NOMO-1 (cell line): ENCODE measurements at regions not wholly inside any gene's neighbourhood (a gene's known extent, or its start where the extent isn't known, plus 50 kb on each side); places are given as distances from the start of the nearest gene placed in this dataset.

Experiments
- DNase-seq, 2 experiments: peaks; one replicate each; lab custom pipeline; 2025; ENCODE audit not compliant: unreplicated experiment in 2 of 2; lab: John Stamatoyannopoulos, UW

DNA sequence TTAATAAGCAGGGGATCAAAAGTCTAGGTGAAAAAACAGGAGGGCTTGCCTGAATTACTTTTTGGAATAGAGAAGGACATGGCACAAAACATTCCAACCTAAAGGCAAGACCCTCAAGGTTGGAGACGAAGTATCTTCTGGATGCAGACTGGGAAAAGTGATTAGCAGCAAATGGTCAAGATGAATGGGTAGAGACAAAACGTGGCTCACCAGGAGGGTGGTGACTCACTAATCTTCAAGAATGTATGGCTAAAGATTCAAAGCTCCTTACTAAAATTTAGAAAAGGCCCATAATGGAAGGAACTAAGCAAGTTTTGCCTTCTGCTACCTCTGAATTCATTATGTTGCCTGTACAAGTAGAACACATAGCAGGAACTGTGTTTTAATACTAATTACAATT is 469.5 kb upstream of the RBFOX1 start:
- DNase-seq = no peak

DNA sequence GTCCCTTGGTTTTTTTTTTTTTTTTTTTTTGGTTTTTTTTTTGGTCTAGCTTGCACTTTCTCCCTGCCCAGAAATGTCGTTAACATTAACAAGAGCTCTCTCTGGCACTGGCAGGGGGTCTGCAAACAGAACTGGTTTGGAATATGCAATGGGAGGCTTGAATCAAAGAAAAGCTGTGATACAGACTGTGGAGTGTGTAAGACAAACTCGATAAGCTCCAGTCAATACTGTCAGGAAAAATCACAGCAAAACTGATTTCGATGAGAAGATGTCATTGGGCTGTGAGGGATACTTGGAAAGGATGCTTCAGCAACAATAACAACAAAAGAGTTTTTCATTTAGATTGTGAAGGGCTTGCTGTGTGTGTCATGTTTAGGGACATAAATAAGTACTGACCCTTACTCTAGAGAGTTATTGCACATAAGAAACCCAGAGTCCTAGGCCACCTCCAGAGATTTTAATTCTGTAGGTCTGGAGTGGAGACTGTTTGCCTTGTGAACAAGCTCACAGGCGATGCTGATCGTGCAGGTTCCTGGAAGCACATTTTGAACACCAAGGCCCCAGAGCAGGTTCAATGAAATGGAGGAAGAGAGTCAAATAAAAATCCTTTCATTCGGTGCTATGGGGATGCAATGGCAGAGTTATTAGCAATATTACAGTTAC is 470.7 kb upstream of the RBFOX1 start:
- DNase-seq = no peak

DNA sequence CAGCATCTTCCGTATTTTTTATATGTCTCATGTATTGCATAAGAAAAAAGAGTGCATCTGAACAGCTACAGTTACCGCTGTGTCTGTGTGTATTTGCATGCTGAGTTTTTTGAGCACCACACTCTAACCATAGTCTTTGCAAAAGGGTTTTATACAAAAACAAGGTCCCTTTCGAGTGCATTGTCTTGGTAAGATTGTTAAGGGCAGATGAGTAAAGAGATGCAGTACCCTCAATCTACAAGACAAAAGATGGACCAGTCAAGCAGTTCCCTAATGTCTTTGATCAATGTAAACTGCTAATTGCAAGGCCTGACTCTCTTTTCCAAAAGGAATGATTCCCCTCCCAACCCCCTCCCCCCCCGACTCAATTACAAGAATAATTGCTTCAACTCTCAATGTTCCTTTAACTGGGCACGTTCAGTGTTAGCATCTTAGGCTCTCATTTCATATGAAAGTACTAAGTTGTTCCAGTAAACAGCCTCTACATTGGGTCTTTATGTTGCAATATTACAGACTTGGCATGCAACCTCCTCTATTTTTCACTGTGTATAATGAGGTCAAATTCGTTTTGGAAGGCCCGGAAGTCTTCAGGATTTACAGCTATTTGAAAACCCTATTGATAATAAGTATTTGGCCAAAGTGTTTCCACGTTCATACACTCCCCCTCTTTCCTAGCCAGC is 471.4 kb upstream of the RBFOX1 start:
- DNase-seq = no peak

DNA sequence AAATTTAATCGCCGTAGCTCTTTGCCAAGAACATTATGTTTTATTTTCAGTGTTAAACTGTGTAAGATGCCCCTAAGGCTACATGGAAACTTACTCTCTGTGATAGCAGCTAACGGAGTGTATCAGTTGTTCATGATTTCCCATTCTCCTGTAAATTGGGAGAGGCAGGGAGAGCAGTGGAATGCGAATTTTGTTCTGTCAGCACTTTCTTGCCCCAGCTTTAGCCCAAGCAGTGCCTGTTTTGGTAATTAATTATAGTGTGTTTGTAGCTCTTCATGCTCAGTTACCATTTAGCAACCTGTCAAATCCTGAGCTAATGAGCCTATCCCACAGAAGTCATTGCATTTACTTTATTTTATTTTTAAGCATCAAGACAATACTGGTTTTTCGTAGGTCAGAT is 475.1 kb upstream of the RBFOX1 start:
- DNase-seq = no peak

DNA sequence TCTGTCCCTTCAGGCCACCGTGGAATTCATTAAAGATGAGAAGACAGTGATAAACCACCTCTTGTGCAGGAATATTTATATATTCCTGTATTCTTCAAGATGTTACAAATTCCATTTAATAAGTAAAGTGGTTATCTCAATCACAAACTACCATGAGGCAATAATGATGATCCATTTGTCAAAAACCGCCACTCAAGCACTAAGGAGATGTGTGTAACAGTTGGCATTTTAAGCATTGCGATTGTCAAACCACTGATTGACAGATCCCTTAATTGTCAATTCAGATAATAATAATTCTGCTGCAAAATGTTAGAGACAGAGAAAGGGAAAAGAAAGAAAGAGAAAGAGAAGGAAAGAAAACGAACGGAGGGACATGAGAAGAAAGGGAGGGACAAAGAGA is 476.1 kb upstream of the RBFOX1 start:
- no peak for DNase-seq

DNA sequence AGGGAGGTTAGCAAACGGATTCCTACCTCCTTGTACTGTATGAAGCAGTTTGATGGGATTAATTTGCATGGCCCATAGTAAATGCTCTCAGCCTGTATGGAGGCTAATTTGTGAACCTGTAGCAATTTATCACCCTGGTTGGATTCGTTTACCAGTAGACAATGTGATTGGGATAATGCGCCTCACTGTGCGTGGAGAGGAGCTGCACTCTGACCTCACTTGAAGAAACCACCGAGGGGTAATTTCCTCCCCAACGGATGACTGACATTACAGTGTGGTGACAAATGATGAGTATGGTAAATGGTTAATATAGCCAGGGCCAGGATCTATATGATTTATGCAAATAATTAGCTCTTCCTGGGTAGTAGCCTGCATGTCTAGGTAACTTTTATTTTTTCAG is 479.1 kb upstream of the RBFOX1 start:
- no peak for DNase-seq

DNA sequence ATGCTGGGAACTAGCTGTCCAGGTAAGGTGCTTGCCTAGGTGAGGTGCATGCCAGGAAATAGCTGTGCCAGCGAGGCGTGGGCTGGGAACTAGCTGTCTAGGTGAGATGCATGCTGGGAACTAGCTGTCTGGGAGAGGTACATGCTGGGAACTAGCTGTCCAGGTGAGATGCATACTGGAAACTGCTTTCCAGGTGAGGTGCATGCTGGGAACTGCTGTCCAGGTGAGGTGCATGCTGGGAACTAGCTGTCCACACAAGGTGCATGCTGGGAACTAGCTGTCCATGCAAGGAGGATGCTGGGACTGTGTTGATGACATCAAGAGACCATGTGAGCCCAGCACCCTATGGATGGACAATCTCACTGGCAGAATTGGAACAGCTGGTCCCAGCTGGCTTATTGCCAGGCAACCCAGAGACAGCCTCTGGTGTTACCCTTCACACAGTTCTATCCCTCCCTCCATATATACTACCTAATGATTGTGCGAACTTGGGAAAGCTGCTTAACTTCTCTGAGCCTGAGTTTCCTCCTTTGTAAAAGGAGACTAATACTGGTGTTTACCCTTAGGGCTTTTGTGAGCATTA is 479.9 kb upstream of the RBFOX1 start:
- DNase-seq = no peak

DNA sequence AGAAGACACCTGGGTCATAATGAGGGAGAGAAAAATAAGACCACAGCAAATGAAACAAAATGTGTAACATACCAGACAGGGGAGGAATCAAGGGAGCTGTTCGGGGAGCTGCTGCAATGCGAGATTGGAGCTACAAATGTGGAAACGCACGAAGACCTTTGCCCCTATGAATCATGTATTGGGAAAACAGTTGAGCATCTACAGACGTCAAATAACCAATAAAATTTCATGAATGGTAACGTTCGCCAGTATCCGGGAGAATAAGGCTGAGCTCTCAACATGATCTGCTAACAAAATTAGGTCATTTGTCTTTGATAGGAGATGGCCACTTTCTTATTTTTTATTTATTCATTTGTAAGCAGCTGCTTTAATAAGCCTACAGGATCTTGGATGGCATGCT is 486.2 kb upstream of the RBFOX1 start:
- no peak for DNase-seq

DNA sequence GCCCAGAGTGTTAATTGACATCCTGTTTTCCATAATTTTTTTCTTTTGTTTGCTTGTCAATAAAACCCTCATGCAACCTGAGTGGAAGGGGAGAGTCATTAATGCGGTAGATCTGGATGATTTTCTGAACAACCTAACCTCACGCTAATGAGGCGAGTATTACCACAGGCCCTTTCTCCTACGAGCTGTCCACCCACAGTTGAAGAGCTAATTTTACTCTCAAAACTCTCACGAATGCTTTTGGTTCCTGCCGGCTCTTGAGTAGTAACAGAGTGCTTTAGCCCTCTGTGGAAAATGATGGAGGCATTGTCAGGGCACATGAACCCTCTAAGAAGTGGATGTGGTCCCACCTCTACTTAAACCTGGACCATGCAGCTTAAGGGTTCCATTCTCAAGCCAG is 491.3 kb upstream of the RBFOX1 start:
- DNase-seq = no peak

DNA sequence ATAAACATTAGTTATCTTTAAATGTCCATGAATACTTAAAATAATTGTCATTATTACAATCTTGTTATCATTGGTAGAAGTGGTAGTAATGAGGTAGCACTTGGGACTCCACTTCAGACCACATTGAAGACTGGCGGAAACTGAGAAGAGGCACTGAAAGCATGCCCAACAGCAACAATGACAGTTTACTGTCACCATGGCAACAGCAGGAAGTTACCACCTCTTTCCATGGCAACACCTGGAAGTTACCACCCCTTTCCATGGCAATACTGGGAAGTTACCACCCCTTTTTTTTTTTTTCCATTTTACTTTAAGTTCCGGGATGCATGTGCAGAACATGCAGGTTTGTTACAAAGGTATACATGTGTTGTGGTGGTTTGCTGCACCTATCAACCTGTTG is 494.9 kb upstream of the RBFOX1 start:
- no peak for DNase-seq

DNA sequence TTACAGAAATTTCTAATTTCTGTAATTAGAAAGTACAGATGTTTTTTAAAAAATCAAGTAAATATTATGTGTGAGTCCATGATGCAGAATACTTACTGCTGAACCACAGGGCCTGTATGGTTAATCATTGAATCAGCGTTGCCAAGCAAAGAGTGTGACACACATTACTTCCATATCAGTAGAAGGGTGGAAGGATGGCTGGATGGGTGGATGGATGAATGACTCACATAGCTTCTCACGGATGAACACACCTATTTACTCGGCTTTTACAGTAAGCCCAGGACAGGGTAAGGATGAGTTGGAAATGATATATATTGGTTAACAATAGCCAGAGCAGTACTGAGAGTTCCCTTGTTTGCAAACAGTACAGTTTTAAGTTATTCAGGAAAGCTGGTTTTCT is 495.9 kb upstream of the RBFOX1 start:
- no peak for DNase-seq

DNA sequence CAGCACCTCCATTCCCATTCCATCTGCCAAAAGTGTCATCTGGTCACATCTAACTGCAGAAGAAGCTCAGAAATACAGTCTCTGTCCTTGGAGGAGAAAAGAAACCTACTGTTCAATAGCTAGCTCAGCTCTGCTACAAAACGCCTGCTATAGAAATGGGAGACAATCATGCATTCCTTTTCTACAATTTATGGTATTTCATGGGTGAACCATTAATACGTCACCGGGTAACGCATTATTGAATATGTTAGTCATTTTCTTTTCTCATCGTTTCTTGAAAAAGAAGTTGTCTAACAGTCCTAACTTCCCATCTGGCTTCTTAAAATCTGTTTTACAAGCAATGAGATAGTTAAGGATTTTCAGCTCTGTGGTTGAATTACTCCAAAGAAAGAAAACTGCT is 496.7 kb upstream of the RBFOX1 start:
- no peak for DNase-seq

DNA sequence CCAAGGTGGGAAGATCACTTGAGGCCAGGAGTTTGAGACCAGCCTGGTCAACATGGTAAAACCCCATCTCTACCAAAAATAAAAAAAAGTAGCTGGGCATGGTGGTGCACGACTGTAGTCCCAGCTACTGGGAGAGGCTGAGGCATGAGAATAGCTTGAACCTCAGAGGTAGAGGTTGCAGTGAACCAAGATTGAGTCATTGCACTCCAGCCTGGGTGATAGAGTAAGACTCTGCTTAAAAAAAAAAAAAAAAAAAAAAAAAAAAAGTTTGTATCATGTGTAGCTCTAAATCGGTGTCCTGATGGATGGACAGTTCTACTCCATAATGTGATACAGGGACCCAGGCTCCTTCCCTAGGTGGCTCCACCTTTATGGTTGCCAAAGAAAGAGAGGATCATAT is 497.1 kb upstream of the RBFOX1 start:
- no peak for DNase-seq

DNA sequence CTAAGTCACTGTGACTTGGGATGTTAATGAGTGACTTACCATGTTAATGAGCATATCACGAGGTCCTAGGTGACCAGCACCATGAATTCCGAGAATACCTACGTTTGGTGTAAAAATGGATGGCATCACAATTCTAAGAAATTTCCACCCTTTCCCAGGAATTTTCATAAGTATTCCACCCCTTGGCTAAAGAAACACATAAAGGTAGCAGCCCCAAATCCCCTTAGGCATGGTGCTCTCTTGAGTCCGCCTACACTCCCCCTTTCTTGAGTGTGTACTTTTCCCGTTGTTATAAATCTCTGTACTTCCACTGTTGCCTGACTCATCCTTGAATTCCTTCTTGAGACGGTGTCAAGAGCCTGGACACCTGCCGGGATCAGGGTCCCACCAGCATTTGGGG is 504.0 kb upstream of the RBFOX1 start:
- DNase-seq = no peak

DNA sequence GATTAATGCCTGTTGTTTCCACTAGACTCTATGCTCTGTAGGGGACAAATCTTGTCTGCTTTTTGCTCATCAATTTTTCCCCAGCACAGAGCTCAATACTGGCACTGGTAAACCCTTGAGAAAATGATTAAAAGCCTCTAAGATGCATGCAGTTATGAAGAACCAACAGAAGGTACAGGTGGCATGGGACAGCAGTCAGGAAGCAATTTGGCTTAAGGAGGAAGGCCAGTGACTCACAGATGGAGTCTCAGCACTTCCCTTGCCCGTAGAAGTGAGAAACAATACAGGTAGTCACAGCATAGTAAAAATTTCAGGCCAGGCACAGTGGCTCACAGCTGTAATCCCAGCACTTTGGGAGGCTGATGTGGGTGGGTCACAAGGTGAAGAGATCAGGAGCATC is 504.7 kb upstream of the RBFOX1 start:
- no peak for DNase-seq

DNA sequence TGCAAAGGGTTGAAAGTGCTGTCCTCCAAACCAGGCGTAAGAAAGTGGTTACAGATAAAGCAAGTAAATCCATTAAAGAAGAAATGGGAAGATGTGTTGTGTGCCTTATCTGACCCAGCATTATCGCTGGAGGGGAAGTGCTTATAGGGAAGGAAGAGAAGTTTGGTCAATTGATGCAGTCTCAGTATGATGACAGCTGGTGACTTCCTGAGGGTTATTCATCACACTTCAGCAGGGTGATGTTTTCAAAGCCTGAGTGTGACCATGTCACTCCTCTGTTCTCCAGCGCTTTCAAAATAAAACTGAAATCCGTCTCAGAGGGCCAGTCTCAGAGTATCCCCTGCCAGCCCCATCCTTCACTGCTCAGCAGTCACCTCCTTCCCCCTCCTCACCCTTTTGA is 505.4 kb upstream of the RBFOX1 start:
- DNase-seq = no peak

DNA sequence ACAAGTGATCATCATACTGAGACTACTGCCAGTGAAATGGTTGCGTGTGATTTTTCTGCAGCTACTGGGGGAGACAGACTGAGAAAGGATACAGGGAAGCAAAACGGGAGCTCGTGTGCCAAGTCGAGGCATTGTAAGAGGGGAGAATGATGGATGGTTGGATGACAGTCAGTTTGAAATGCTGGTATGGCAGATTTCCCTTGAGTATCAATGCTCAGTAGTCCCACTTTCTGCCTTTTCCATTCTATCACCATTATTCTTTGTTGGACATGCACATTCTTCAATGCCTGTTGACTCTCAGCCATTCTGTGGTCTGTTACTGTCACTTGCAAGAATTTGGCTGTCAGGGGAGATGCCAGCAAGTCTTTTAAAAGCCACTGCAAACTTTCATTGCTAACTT is 510.6 kb upstream of the RBFOX1 start:
- DNase-seq = no peak

DNA sequence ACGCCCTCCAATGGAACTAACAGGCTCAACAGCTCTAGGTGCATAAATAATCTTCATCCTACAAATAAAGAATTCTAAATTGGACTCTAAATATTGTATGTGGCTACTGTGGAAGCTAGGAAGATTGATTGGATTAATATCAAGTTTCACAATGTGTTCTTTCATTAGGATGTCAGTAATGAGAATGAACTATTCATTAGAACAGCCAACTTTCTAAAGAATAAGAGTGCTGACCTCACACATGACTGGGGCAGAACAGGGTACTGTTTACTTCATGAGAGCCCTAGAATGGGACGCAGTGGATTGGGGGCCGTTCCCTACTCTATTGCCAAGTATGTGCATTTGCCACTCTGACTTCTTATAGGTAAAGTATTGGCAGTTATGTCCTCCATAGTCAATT is 528.2 kb upstream of the RBFOX1 start:
- DNase-seq = no peak

DNA sequence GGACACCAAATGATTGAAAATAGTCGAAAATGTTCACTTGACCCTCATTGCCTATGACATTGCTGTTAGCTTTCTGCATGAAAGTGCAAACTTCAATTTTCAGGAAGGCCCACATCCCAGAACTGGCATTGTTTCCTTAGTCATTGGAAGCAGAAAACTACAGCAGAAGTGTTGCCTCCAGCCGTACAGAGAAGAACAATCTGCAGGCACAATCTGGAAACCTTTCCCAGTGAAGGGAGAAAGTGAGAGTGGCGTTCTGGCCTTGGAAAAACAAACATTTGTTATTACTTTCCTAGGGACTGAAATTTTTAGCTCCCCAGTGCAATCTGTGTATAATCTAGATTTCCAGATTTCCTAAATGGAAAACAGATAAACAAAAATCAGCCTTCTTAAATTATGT is 529.5 kb upstream of the RBFOX1 start:
- DNase-seq = no peak

DNA sequence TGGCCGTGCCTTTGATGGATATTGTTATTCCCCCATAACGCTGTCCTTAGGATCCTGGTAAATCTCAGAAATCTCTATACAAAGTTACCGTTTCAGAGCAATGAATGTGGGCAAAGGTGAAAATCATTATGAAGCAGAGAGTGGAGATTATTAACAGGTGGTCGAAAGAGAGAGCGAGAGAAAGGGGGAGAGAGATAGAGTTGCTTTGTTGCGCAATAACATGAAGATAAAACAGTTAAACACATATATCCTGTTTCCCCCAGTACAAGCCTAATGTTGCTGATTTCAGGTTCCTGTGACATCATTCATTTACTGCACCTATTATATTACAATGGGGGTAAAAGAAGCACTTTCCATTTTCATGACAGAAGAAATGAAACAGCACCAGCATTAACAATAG is 535.4 kb upstream of the RBFOX1 start:
- no peak for DNase-seq

DNA sequence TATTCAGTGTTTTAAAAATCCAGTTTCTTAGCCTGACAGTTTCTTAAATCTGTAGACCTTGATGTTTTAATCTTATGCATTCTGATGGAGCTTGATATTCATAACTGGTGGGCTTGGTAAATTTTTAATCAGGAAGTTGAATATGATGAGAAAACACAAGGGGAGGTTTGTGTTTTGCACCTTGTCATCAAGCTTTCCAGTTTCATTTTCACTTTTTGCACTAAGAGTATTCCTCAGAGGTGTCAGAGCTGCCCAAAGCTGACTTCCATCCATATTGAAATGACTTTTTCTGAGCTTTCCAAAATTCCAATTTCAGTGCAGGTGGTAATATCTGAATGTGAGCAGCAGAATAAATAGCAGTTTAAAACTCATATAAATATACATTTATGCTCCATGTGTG is 555.0 kb upstream of the RBFOX1 start:
- DNase-seq = no peak

DNA sequence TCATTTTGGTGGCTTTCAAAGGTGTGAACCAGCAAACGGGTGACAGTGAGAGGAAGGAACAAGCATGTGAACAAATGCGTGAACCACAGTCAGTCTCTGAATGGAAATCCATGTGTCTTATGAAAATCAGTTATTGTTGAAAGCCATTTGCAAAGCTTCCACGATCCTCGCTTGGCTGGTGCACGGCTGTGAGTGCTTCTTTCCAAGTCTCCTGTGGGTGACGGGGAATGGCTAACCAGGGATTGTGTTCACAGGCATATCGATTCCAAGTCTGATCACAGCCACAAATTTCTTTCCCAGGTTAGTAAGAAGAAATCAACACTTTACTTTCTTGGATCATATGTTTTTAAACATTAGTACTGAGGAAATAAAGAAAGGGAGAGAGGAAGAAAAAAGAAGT is 556.9 kb upstream of the RBFOX1 start:
- DNase-seq = no peak

DNA sequence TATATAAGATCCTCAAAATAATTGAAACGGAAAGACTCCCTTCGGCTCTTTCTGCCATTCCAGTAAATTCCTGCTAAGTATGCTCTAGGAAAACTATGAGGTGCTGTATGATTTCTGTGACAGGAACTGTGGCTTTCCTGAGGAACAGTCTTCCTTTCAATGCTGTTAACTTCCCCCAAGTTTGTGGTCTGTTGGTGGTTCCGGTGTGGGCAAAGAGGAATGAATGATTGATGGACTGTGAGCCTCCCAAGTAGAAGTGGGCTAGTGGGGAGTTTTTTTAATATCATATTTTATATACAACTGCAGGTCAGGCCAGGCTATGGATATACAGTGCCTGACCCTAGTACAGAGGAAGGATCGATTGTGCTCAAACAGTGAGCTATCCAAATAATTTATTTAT is 560.7 kb upstream of the RBFOX1 start:
- DNase-seq = no peak
